ENCODE measurements at regions not wholly inside any gene's neighbourhood (a gene's known extent, or its start where the extent isn't known, plus 50 kb on each side); places are given as distances from the start of the nearest gene placed in this dataset.
"Not testable (repeated sequence)": the region's sequence is repeated elsewhere in the genome, so short reads cannot be mapped to it uniquely, and the experiment has no call there.

GRCh38 chr10:7026818-7027217 lies 384.0 kb downstream of the SFMBT2 start:
- no peak for DNase-seq

GRCh38 chr10:7025296-7025695 lies 385.5 kb downstream of the SFMBT2 start:
- no peak for DNase-seq

DNA sequence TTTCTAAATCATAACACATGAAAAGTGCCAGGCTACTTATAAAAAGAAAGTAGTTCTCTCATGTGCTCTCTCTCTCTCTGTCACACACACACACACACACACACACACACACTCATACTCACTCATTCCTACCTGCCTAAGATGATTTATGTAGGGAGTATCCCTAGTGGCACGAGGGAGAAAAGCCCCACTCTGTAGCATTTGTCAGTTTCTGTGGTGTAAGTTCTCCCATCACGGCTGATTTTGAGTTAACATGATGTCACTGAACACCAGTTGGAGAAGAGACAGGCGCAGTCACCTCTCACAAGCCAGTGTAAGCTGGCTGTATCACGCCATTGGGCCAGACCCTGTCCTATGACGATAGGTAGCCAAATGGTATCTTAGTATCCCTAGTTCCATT lies 395.4 kb downstream of the SFMBT2 start:
- no peak for DNase-seq

DNA sequence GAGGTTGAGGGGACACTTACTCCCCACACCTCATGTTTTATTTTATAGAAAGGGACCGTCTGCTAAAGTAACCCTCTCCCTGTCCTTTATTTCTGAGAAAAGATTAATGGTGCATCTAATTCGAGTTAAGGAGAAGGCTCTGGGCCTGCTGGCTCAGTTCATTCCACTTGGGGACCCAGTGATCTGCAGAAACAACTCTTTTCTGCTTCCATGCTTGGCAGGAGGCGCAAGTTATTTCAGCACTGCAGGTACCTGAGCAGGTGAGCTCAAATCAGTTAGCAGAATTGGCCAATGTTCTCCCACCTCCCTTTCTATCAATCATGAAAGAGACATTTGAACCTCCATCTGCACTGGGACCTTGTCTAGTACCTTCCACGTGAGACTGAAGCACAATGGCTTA lies 396.1 kb downstream of the SFMBT2 start:
- no peak for DNase-seq

- DNase-seq: no peak
Measured at GRCh38 chr10:7011994-7012393, 398.8 kb downstream of the SFMBT2 start.

DNA sequence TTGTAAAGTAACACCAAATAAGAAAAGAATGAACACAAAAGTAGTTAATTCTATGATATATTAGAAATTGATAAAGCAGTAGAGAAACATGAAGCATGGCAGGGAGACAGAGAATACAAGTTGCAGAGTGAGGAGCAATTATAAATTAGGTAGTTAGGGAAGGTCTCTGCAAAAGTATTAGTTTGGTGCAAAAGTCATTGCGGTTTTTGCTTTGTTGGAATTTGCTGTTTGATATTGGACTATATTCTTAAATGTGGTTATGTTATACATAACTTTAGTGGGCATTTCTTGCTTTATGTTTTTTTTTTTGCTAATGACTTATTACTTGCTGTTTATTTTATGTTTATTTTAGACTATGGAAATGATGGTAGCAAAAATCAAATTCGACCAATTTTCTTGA lies 402.2 kb downstream of the SFMBT2 start:
- DNase-seq: no peak

DNA sequence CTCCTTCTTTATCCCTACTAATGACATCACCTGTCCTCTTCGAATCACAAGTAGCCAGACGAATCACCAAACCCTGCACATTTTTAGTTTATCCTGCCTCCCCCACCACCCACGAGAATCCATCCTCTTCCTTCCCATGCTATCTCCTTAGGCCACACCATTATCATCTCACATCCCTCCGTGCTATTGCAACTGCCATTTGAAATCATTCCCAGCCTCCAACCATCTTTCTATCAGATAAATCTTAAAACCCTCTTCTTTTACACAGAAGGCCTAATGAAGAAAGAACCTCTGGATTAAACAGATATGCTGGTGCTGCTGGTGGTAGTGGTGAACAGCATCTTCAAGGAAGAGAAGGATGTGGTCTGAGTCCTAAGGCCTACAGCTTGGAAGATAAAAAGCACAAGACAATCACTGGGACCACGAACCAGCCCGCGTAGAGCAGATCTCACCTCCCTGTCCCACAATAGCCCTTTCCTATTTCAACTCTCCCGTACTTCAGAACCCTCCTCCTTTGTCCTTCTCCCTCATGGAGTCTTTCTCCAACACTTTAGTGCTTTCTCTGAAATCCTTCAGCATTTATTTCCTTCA lies 403.1 kb downstream of the SFMBT2 start:
- no peak for DNase-seq

GRCh38 chr10:7006566-7006965 lies 404.3 kb downstream of the SFMBT2 start:
- DNase-seq: no peak

DNA sequence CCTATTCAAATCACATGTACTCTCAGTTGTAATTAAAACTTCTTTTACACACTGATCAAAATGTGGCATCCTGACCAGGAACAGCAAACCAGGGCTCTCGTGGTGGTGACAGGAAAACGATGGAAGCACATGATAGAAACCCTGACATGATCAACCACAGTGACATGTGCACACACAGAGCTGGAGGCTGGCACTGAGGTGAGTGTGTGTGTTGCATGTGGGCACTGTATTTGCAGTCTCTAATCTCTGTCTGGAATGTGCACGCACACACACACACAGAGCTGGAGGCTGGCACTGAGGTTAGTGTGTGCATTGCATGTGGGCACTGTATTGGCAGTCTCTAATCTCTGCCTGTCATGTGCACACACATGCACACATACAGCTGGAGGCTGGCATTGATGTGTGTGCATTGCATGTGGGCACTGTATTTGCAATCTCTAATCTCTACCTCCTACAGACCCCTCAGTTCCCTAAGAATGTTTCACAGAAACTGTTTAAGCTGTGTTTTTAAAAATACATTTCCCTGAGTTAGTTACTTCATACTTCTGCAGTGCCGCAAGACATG lies 406.9 kb downstream of the SFMBT2 start:
- DNase-seq: no peak

DNA sequence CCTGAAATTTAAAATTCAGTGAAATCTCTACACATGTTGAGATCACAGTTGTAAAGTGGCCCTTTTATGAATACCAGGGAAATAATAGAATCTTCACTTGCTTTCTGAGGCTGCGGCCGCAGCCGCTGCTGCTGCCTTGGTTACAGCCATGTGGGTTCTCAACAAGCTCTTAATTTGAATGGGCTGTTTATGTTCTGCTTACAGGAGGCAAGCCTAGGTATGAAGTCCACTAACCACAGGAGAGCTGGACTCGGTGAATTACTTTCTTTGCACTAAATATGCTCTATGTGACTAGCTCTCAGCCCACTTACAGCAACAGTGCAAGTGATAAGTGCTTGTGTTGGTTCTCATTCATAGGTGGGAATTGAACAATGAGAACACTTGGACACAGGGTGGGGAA lies 410.8 kb downstream of the SFMBT2 start:
- no peak for DNase-seq

- DNase-seq: no peak
Measured at GRCh38 chr10:6999232-6999925, 411.5 kb downstream of the SFMBT2 start.

GRCh38 chr10:6997509-6997908 lies 413.3 kb downstream of the SFMBT2 start:
- DNase-seq: no peak

DNA sequence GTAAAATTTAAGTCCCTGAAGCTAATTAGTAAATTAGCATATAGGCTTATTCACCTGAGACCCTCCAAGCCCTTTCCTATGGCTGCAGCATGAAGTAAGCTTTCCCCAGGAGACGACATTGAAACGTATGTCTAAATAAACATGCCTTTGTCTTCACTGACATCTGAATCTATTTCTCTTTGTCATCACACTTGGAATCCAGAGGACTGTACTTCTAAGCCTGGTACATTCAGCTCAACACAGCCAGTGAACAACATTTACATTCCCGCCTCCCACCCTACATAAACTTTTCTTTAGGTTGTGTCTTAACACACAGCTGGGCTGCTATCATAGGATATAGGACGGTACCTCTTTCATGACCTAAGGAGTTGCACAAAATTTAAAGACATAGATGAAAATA lies 414.4 kb downstream of the SFMBT2 start:
- no peak for DNase-seq

DNA sequence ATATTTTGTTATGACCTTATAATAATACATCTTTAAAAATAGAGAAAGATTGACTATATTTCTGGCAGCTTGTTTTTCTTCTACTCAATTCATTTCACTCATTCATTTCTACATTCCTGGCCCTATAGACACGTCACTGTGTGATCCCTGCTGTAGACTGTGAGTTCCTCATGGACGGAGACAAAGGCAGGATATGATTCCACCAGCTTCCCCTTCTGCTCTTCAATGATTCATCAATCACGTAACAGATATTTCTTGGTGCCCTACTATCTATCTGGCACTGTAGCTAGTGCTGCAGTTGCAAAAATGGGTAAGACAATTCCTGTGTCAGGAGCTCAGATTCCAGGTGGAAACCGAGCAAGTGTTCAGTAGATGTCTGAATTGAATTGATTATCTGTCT lies 415.0 kb downstream of the SFMBT2 start:
- no peak for DNase-seq

DNA sequence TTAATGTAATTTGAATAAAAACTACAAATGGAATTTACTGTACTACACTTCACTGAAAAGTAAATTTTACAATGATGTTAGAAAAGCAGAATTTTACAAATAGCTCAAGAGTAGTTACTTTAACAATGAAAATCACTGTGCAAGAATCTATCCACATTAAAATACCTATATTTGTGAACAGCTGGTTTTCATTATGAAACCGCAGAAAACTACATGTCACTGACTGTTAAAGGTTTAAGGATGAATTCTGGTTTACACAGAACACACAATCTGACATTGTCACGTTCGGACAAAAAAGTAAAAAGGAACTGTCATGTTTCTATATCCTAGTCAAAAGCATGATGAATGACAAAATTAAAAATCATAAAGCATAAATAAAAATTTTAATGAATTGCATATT lies 415.3 kb upstream of the PRKCQ start:
- no peak for DNase-seq

DNA sequence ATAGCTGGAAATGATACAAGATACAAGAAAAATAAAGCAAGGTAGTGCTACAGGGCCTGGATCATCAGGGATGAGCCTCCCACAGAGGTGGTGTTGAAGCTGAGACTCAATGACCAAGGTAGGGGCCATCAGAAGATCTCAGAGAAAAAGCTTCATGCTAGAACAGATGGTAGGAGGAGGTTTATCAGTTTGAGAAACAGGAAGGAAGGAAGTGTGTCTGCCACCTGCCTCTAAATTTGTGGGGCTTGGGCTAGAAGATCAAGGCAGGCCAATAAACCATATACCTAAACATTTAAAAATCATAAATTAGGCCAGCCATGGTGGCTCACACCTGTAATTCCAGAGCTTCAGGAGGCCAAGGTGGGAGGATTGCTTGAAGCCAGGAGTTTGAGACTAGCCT lies 410.8 kb upstream of the PRKCQ start:
- no peak for DNase-seq

GRCh38 chr10:6988654-6989053 lies 408.6 kb upstream of the PRKCQ start:
- DNase-seq: no peak

DNA sequence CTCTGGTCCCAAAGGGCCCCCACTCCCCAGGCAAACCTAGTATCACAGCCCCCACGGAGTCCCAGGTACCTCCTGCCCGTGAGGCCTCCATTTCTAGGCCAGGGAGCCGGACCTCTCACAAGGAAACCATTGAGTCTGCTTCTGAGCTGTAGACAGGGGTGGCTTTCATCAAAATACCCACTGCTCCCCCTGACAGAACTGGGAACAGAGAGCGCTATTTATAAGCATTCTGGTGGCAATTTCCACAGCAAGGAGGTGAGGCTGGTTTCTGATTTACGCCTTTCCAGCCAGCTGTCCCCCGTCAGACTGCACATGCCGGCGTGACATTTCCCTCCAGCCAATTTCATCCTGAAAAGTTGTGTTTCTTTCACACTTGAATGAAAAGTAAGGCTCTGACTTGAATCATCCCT lies 407.5 kb upstream of the PRKCQ start:
- DNase-seq: no peak

DNA sequence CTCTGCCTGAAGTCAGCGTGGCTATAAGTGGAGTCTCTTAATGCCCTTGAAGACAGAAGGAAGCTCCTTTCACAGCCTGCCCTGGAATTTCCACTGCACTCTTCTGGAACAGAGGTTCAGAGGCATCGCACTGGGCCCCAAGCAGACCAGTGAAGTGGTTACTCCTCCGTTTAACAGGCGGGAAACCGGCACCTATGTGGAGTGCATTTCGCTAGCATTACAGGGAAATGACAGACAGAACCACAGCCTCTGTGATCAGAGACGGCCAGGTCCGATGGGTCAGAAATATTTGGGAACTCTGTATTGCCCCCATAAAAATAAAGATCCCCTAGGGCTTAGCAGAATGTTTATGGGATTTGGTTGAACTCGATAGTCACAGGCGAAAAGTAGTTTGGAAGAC lies 406.9 kb upstream of the PRKCQ start:
- no peak for DNase-seq

DNA sequence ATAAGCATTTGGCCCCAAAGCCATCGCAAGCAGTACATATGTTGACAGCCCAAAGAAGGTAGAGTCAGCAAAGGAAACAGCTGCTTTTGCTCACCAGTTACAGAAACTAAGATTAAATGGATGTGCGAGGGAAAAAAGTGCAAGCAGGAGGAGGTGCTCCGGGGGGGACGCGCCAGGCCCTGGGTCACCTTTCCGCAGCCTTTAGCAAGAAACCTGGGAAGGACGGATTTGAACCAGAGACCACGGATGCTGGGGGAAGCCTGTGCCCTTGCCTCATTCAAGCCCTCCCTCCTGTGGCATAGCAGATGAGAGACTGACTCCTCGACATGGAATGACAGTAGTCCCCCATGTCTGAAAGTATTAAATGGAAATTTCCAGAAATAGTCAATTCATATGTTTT lies 405.6 kb upstream of the PRKCQ start:
- no peak for DNase-seq

DNA sequence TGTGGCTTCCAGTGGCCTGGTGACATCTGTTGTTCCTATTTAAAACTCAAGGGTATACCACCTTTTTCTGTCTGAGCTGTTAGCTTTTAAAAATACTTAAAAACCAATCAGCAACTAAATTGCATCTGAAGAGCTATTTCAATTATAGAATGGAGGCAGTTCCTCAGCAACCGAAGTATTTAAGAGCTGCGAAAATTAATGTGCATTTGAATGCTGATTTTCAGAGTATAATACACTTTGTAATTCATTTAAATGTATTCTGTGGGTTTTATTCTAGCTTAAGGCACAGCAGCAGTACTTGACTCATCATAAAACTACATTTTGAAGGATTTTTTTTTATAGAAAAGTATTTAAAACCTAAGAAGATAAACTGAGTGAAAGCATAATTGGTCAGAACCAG lies 404.9 kb upstream of the PRKCQ start:
- DNase-seq: no peak

GRCh38 chr10:6984016-6984415 lies 403.9 kb upstream of the PRKCQ start:
- DNase-seq: not testable (repeated sequence)

- DNase-seq: no peak
Measured at GRCh38 chr10:6980353-6980752, 400.3 kb upstream of the PRKCQ start.

DNA sequence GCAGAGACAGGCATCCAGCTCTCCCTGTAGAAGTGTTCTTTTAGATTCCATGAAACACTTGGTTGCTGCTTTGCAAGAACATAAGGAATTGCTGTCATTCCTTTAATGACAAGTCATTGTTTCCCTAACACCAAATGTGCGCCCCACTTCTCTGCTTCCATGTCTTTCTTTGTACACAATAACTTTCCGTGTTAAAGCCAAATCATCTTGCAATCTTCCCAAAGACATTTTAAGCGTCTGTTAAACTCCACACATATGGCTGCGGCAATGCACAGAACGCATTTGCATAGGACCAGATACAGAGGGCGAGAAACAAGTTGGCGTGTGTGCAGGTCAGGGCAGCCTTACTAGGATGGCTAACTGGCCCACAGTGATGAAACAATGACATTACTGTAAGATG lies 399.3 kb upstream of the PRKCQ start:
- DNase-seq: no peak

- DNase-seq: no peak
Measured at GRCh38 chr10:6978187-6978627, 398.1 kb upstream of the PRKCQ start.
